Progenitor cell of endocrine pancreas (in vitro differentiated cells): ENCODE measurements at regions not wholly inside any gene's neighbourhood (a gene's known extent, or its start where the extent isn't known, plus 50 kb on each side); places are given as distances from the start of the nearest gene placed in this dataset.
"Not testable (repeated sequence)": the region's sequence is repeated elsewhere in the genome, so short reads cannot be mapped to it uniquely, and the experiment has no call there.

Source experiments
- DNase-seq: peaks from one replicate; pipeline ENCODE4 v3.0.0; 2021; ENCODE audit warnings: low spot score; ENCODE audit not compliant: unreplicated experiment
- H3K27ac Mint-ChIP-seq: 2 replicates; pipeline ENCODE4 v1.8.0; 2021; ENCODE audit warnings: mild to moderate bottlenecking, moderate library complexity, mixed read lengths
- H3K27me3 Mint-ChIP-seq: 2 replicates; pipeline ENCODE4 v1.8.0; 2021; ENCODE audit warnings: mixed read lengths
- H3K36me3 Mint-ChIP-seq: 2 replicates; pipeline ENCODE4 v1.8.0; 2022; ENCODE audit warnings: mixed read lengths; ENCODE audit not compliant: insufficient read depth
- H3K4me1 Mint-ChIP-seq: 2 replicates; pipeline ENCODE4 v1.8.0; 2021; ENCODE audit warnings: low read depth, mixed read lengths
- H3K4me3 Mint-ChIP-seq: 2 replicates; pipeline ENCODE4 v1.8.0; 2021; ENCODE audit warnings: low read depth, mild to moderate bottlenecking, moderate library complexity, mixed read lengths
- H3K9me3 Mint-ChIP-seq: 2 replicates; pipeline ENCODE4 v1.8.0; 2021; ENCODE audit warnings: low read depth, mixed read lengths
- CTCF ChIP-seq: fragments of 200-600 bp; sonication (generic); IDR thresholded peaks from one replicate; pipeline ENCODE4 v1.5.0; 2021; ENCODE audit warnings: antibody characterized with exemption, mild to moderate bottlenecking; ENCODE audit not compliant: unreplicated experiment

- no peak for TF ChIP-seq CTCF
- Mint-ChIP-seq H3K4me3 (no peak overlapping the region), H3K4me1 (no peaks in the 10 kb centered on the region), H3K27me3 (no peaks in the 10 kb centered on the region), H3K36me3 (no peaks in the 10 kb centered on the region), H3K9me3 (no peaks in the 10 kb centered on the region), H3K27ac (no peak overlapping the region)
- DNase-seq: no peak
These were observed 455.5 kb upstream of the RORB start for GRCh38 chr9:74041588-74041987.

DNA sequence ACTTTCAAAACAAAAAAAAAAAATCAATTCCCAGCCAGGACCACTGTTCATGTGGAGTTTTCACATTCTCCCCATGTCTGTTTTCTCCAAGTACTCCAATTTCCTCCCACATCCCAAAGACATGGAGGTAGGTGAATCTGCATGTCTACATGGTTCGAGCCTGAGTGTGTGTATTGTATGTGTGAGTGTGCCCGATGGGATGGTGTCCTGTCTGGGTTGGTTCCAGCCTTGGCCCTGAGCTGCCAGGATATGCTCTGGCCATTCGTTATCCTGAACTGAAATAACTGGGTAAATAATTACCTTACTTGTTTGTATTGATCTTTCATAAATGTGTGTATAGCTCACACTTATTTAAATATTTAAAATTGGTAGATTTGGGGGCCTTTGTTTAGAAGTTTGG is 452.3 kb upstream of the RORB start:
- H3K4me3 Mint-ChIP-seq: no peak overlapping the region
- H3K36me3 Mint-ChIP-seq: no peaks in the 10 kb centered on the region
- H3K9me3 Mint-ChIP-seq: no peaks in the 10 kb centered on the region
- H3K27ac Mint-ChIP-seq: no peak overlapping the region
- no peak for TF ChIP-seq CTCF
- H3K4me1 Mint-ChIP-seq: no peaks in the 10 kb centered on the region
- no peaks in the 10 kb centered on the region for H3K27me3 Mint-ChIP-seq
- no peak for DNase-seq

GRCh38 chr9:74056023-74056422 is 441.1 kb upstream of the RORB start:
- no peaks in the 10 kb centered on the region for H3K4me1 Mint-ChIP-seq
- DNase-seq: no peak
- TF ChIP-seq CTCF: no peak
- H3K9me3 Mint-ChIP-seq: peaks cover 11% of the 10 kb centered on the region
- no peak overlapping the region for H3K27ac Mint-ChIP-seq
- H3K27me3 Mint-ChIP-seq: no peaks in the 10 kb centered on the region
- no peaks in the 10 kb centered on the region for H3K36me3 Mint-ChIP-seq
- H3K4me3 Mint-ChIP-seq: no peak overlapping the region

DNA sequence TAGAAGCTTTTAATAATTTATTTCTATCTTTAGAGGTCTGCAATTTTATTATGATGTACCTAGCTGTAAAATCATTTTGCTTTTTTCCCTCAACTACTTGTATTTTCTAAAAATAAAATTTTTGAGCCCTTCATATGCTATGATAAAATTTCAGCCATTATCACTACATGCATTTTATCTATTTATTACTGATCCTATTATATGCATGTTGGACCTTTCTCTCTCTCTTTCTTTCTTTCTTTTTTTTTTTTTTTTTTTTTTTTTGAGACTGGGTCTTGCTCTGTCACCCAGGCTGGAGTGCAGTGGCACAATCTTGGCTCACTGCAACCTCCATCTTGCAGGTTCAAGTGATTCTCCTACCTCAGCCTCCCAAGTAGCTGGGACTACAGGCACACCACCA is 440.1 kb upstream of the RORB start:
- not testable (repeated sequence) for DNase-seq, H3K4me3 Mint-ChIP-seq, H3K27me3 Mint-ChIP-seq, H3K4me1 Mint-ChIP-seq, H3K36me3 Mint-ChIP-seq, H3K27ac Mint-ChIP-seq
- H3K9me3 Mint-ChIP-seq: peaks cover 13% of the 10 kb centered on the region

DNA sequence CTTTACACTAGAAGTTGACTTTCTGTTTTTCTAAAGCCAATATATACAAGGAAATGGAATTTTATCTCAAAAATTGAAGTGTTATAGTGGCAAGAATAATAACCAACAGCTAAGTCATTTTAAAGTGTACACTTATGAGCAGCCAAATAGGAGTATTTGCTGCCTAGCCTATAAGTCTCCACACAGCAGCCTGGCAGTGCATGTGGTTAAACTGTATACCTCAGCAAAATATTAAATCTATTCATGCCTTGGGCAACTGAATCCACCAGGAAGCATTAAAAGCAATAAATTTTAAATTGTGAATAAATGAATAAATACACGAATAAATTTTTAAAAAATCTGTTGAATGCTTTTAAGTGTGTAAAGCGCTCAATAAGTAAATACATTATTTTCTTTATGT is 432.4 kb upstream of the RORB start:
- no peaks in the 10 kb centered on the region for H3K27me3 Mint-ChIP-seq
- peaks cover 4% of the 10 kb centered on the region for H3K9me3 Mint-ChIP-seq
- H3K4me1 Mint-ChIP-seq: no peaks in the 10 kb centered on the region
- no peaks in the 10 kb centered on the region for H3K36me3 Mint-ChIP-seq
- H3K27ac Mint-ChIP-seq: no peak overlapping the region
- TF ChIP-seq CTCF: no peak
- H3K4me3 Mint-ChIP-seq: no peak overlapping the region
- no peak for DNase-seq

- TF ChIP-seq CTCF: no peak
- Mint-ChIP-seq H3K4me3 (no peak overlapping the region), H3K27ac (no peak overlapping the region), H3K9me3 (peaks cover 6% of the 10 kb centered on the region), H3K36me3 (no peaks in the 10 kb centered on the region), H3K4me1 (no peaks in the 10 kb centered on the region), H3K27me3 (no peaks in the 10 kb centered on the region)
- DNase-seq: no peak
These were observed 431.0 kb upstream of the RORB start for GRCh38 chr9:74066128-74066527.
